Esophagus mucosa (tissue), 1 donor: ENCODE measurements at regions not wholly inside any gene's neighbourhood (a gene's known extent, or its start where the extent isn't known, plus 50 kb on each side); places are given as distances from the start of the nearest gene placed in this dataset.

Experiments used
- ATAC-seq: fragments of 200-7000 bp; cut with Tn5 transposase; one replicate; pipeline ENCODE4 v1.9.1; 2020
- donor health status: DM: yes; HTN: yes; CAD: no.

GRCh38 chr12:46445551-46446235, 73.1 kb upstream of the SLC38A2 start:
- ATAC-seq: no peak

- no peak for ATAC-seq
Observed at GRCh38 chr12:46445093-46445492, 72.5 kb upstream of the SLC38A2 start.

GRCh38 chr12:46443594-46444263, 71.2 kb upstream of the SLC38A2 start:
- ATAC-seq: no peak

DNA sequence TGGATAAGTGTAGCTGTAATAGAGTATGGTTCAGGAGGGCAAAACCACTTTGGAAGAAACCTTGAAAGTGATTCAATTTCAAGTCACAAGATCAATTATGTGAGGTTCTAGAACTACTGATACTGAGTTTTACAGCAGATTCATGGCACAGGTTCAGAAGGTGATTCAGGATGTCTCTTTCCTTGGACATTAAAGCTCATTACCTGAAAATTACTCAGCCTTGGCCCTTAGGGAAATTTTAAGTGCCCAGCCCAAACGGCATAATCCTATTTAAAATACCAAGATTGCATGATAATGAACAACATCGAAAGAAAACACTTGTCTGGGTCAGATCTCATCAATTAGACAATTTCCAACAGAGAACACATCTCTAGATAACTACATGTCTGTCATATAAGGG, 70.2 kb upstream of the SLC38A2 start:
- ATAC-seq: peak; percentile 24

GRCh38 chr12:46442239-46442638, 69.7 kb upstream of the SLC38A2 start:
- peak; percentile 76 for ATAC-seq

GRCh38 chr12:46439793-46440511, 67.4 kb upstream of the SLC38A2 start:
- ATAC-seq: no peak

GRCh38 chr12:46438719-46439319, 66.2 kb upstream of the SLC38A2 start:
- ATAC-seq: peak; percentile 45

DNA sequence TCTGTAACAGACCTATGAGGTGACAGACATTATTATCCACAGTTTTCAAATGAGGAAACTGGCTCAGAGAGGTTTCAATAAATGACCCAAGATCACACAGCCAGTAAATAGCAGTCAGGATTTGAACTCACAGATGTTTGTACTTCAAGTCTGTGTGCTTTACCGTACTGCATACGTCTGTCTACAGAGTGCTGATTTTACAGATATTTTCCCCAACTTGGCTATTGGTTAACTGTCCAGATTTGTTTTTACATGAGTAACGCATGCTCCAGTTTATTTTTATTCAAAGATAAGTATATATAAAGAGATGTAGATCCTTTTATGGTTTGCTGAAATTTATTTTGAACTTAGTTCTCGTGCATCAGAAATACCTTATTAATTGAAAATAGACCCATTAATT, 65.7 kb upstream of the SLC38A2 start:
- no peak for ATAC-seq

- ATAC-seq: no peak
Observed at GRCh38 chr12:46437469-46437868, 64.9 kb upstream of the SLC38A2 start.

- ATAC-seq: no peak
Observed at GRCh38 chr12:46436747-46437146, 64.2 kb upstream of the SLC38A2 start.

- no peak for ATAC-seq
Observed at GRCh38 chr12:46435625-46436024, 63.1 kb upstream of the SLC38A2 start.

DNA sequence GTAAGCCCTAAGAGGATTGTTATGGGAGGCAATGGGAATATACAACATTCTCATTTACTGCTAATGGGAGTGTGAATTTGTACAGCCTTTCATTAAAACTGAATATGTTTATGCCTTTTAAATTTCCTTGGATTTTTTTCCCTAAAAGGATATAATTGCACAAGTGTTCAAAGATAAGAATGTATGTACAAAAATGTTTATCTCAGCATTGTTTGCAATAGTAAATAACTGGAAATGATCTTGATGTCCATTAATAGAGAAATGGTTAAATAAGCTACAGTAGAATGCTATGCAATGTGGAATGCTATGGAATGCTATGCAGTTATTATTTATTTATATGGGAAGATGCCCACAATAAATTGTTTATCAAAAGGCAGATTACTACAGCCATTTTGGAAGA, 62.5 kb upstream of the SLC38A2 start:
- ATAC-seq: no peak

- no peak for ATAC-seq
Observed at GRCh38 chr12:46433829-46434228, 61.3 kb upstream of the SLC38A2 start.

DNA sequence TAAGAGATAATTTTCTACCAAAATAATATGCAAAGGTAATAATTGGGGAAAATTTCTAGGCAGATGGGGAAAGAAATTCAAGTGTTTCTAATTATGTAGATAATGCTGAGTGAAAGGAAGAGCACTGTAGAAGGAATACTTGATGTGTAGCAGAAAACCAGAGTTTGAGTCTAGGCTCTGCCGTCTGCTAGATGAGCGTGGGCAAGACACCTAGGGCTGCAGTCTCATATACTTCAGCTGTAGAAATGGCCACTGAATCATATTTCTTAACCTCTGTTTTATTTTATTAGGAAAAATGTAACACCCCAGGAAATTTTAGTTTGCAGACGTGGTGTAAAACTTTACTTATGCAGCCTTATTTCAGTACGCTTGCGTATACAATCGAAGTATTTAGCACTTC, 59.8 kb upstream of the SLC38A2 start:
- no peak for ATAC-seq

- ATAC-seq: peak; percentile 95
Observed at GRCh38 chr12:46430340-46430948, 57.9 kb upstream of the SLC38A2 start.
